ENCODE measurements at regions not wholly inside any gene's neighbourhood (a gene's known extent, or its start where the extent isn't known, plus 50 kb on each side); places are given as distances from the start of the nearest gene placed in this dataset.

DNA sequence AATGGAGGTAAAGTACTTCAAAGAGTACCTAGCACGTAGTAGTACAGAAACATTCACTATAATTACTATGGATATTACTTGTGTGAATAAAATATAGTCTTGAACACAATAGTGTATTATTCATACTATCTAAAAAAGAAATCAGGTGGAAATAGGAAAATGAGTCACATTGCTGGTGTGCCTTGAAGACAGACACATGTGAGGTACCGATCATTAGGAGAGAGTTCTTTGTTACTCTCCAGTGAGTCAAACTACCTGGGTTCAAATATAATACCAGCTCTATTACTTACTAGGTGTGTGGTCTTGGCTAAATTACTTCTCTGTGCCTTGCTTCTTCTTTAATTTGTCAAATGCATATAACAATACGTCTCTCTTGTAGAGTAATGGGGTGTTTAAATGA, 50.8 kb upstream of the BEND6 start:
- FAIRE-seq: no peak
- TF ChIP-seq, protein P1, sequence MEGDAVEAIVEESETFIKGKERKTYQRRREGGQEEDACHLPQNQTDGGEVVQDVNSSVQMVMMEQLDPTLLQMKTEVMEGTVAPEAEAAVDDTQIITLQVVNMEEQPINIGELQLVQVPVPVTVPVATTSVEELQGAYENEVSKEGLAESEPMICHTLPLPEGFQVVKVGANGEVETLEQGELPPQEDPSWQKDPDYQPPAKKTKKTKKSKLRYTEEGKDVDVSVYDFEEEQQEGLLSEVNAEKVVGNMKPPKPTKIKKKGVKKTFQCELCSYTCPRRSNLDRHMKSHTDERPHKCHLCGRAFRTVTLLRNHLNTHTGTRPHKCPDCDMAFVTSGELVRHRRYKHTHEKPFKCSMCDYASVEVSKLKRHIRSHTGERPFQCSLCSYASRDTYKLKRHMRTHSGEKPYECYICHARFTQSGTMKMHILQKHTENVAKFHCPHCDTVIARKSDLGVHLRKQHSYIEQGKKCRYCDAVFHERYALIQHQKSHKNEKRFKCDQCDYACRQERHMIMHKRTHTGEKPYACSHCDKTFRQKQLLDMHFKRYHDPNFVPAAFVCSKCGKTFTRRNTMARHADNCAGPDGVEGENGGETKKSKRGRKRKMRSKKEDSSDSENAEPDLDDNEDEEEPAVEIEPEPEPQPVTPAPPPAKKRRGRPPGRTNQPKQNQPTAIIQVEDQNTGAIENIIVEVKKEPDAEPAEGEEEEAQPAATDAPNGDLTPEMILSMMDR (IDR thresholded peaks at IDR 0.05; ENCODE audit: insufficient read depth, missing control alignments): no peak
- no peak for DNase-seq (ENCODE audit: insufficient read length, low spot score)

DNA sequence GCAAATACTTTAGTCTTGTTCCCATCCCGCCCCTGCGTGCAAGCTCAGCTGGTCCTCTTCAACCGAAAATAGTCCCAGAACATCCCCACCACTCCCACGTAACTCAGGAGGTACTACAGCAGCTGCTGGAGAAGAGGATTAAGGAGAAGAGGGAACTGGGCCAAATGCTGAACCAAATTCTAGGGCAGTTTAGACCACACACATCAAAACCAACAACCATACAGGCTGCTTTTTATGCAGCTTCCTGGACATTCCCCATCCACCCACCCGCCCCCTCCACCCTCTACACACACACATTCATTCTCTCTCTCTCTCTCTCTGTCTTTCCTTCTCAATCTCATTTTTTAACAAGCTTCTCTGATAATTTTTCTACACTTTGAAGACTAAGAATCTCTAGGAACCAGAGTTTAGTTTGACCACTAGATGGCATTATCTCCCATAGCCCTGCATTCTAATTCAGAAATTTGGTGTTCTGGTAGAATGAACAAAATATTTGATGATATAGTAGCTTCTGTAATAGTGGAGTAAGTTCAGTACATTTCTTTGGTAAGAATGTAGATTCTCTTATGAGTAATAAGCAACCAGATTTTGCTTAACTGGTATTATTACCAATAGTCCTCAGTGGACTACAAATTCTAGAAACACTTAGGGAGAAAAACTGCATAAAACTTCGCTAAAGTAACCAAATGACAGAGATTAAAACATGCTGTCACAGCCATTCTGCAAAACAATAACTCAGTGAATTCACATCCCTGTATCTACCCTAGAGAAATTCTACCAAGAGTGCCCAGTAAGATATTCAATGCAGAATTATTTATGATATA, 52.1 kb upstream of the BEND6 start:
- FAIRE-seq (no peak), DNase-seq (ENCODE audit: insufficient read length, low spot score) (no peak)
- TF ChIP-seq, protein P1 (IDR thresholded peaks at IDR 0.05; ENCODE audit: insufficient read depth, missing control alignments): peak; percentile 82

DNA sequence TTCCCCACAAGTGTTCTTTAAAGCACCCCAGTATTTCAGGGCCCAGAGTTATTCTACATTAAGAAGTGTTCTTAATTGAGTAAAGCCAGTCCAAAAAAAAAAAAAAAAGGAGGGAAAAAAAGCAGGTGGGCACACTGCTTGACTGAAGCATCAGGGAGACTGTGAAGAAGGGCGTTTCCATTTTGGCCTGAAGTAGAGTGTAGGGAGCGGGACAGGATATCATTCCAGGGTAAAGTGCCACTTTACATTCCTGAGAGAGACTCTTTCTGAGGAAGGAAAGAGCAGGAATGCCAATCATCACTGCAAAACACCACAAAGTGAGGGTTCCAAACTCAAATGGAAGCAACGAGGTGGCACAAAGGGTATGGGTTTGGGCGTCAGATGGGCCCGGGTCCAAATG, 54.1 kb upstream of the BEND6 start:
- TF ChIP-seq, protein P1 (IDR thresholded peaks at IDR 0.05; ENCODE audit: insufficient read depth, missing control alignments): no peak
- no peak for FAIRE-seq
- no peak for DNase-seq (ENCODE audit: insufficient read length, low spot score)

DNA sequence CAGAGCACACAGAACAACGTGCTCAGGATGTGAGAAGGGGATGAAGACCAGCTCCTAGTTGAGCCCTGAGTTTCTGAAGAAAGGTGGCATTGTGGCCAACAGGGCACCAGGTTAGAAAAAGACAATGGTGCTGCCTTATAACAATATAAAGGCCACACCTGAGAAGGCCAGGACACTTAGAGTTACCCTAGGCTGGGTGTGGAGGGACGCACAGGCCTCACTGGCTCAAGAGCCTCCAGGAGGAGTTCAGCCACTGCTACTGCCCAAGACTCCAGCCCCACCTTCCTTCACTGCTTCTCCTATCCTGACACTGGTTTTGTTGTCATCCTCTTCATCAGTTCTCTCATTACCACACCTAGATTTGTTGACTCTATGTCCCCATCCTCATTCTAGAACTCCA, 55.2 kb upstream of the BEND6 start:
- no peak for FAIRE-seq
- TF ChIP-seq, protein P1 (IDR thresholded peaks at IDR 0.05; ENCODE audit: insufficient read depth, missing control alignments): no peak
- DNase-seq (ENCODE audit: insufficient read length, low spot score): no peak

DNA sequence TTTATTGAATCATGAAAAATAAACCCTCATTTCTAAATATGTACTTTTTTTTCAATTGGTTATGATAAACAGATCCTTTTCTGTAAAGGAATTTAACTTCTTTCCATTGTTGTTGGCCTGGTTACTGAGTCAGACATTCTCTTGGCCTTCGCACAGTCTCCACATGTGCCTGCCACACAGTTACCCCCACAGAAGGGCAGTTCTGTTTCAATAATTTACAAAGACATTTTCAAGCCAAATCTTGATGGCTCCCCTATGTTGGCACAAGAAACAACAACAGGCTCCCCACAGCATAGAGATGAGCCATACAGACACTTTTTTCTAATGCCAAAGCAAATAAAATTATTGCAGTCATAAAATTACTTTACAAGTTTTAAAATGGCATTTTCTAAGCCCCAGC, 55.6 kb upstream of the BEND6 start:
- TF ChIP-seq, protein P1 (IDR thresholded peaks at IDR 0.05; ENCODE audit: insufficient read depth, missing control alignments): no peak
- DNase-seq (ENCODE audit: insufficient read length, low spot score) (no peak), FAIRE-seq (no peak)

DNA sequence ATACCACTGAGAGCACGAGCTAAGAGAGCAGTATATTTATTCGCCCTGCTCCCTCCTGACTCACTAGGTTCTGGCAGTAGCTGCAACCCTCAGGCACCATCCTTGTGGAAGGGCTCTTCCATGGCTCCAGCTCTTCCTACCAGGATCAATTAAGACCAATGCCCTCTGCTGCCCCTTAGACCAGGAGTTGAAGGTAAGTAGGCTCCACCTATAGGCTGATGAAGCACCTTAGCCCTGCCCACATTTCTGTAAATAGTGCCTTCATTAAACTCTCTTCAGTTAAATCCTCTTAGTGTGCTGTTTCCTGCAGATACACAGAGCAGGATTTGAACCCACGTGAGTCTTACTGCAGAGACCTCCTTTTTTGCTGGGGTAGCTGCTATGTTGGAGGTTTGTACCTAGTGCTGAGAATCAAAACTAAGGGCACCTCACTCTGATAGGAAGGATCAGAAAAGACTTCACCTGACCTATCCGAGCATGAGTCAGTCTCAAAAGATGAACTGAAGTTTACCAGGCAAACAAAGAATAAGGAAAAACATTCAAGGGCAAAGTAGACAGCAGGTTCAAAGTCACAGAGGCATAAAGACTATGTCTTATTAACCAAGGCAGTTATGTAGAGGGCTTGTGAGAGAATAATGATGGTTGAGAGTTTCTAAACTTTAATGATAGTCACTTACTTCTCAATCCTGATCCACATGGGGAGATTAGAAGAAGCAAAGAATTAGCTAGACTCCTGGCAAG, 56.9 kb upstream of the BEND6 start:
- TF ChIP-seq, protein P1 (IDR thresholded peaks at IDR 0.05; ENCODE audit: insufficient read depth, missing control alignments): no peak
- DNase-seq (ENCODE audit: insufficient read length, low spot score) (no peak), FAIRE-seq (no peak)

DNA sequence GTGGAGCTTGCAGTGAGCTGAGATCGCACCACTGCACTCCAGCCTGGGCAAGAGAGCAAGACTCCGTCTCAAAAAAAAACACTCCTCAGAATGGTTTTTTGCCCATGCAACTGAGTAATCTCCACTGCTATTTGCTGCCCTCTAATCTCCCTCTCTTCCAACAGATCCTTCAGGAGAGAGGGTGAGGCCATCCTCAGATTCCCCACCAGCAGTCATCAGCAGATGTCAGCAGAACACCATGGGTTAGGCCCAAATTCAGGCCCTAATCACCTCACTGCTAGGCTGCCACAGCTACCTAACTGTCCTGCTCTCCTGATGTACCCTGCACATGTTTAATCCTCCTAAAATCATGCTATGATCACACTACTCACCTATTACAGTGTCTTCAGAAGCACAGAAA, 63.2 kb upstream of the BEND6 start:
- no peak for DNase-seq (ENCODE audit: insufficient read length, low spot score)
- FAIRE-seq: no peak

More for the DNA sequence above, 63.2 kb upstream of the BEND6 start:
- TF ChIP-seq, protein P1 (IDR thresholded peaks at IDR 0.05; ENCODE audit: insufficient read depth, missing control alignments): peak; percentile 15
